Neural progenitor cell (in vitro differentiated cells): ENCODE measurements at regions not wholly inside any gene's neighbourhood (a gene's known extent, or its start where the extent isn't known, plus 50 kb on each side); places are given as distances from the start of the nearest gene placed in this dataset.

Experiments used
- CTCF ChIP-seq: fragments of 200-600 bp; sonication (generic); IDR thresholded peaks from 2 replicates; pipeline ENCODE4 v1.5.1; 2017; ENCODE audit warnings: antibody characterized with exemption, mild to moderate bottlenecking
- EZH2 ChIP-seq: fragments of 200-600 bp; sonication (generic); IDR thresholded peaks from 2 replicates; pipeline ENCODE4 v1.6.1; 2017; ENCODE audit warnings: antibody characterized with exemption, mild to moderate bottlenecking, moderate library complexity
- EZH2phosphoT487 ChIP-seq: fragments of 200-600 bp; sonication (generic); IDR thresholded peaks from 2 replicates; pipeline ENCODE4 v1.6.1; 2017; ENCODE audit warnings: antibody characterized with exemption

- no peak for TF ChIP-seq CTCF
- TF ChIP-seq EZH2, result no peak
- TF ChIP-seq EZH2phosphoT487, result no peak
These were observed 76.6 kb downstream of the ANKEF1 start for GRCh38 chr20:10111139-10111958.
